K562 (cell line): ENCODE measurements at regions not wholly inside any gene's neighbourhood (a gene's known extent, or its start where the extent isn't known, plus 50 kb on each side); places are given as distances from the start of the nearest gene placed in this dataset.

ENCODE experiments used
- ATAC-seq: fragments of 200-7000 bp; cut with Tn5 transposase; 3 replicates; pipeline ENCODE4 v1.9.1; 2020; ENCODE audit warnings: moderate library complexity
- BruUV-seq: library from RNA; stranded (reverse); fragments of 400-500 nt; replicated peaks from 2 replicates; lab custom pipeline; 2021; lab: Mats Ljungman, UMichigan
- CTCF ChIA-PET: fragments of 300-600 bp; formaldehyde crosslinking; extraction: SDS; loops from one replicate; lab custom pipeline; 2021; ENCODE audit warnings: low intra/inter-chr PET ratio; lab: Yijun Ruan, JAX
- POLR2A ChIA-PET: fragments of 300-600, 350-650 bp; sonication (Branson Sonifier 250); formaldehyde crosslinking; extraction: SDS; loops from one replicate; lab custom pipeline; 2021; ENCODE audit warnings: antibody characterized with exemption, inconsistent platforms; lab: Yijun Ruan, JAX
- DNase-seq, 4 experiments: peaks; one replicate each; pipeline versions ENCODE4 v3.0.0 to v3.0.0-alpha.2; 2011 to 2018; ENCODE audit warnings: low spot score in 3 of 4, mixed read lengths in 3 of 4; ENCODE audit errors: extremely low read depth in 1 of 4
- FAIRE-seq: peaks from 2 replicates; lab custom pipeline; 2011; peaks lifted over from hg19 to GRCh38; lab: Jason Lieb, UNC
- H2AFZ ChIP-seq: 2 replicates; pipeline ENCODE4 v1.6.0; 2011; ENCODE audit warnings: low read depth, low read length, control low read depth, inconsistent platforms
- H3K27ac ChIP-seq: fragments of 200-600 bp; 3 replicates; pipeline ENCODE4 v1.8.0; 2011; ENCODE audit warnings: low read depth, mild to moderate bottlenecking, control low read depth, inconsistent platforms, low read length, moderate library complexity, mixed read lengths; ENCODE audit errors: extremely low read depth
- H3K27me3 ChIP-seq, 2 experiments: fragments of 300-600 bp in 1 of 2; 2 replicates in 1 of 2; 3 replicates in 1 of 2; pipeline versions ENCODE4 v1.6.0 to v1.8.0; 2011; ENCODE audit warnings: inconsistent platforms in 2 of 2, low read length in 2 of 2, mild to moderate bottlenecking in 1 of 2, mixed read lengths in 1 of 2, moderate library complexity in 1 of 2; ENCODE audit not compliant: control insufficient read depth in 2 of 2, insufficient read depth in 2 of 2
- H3K36me3 ChIP-seq: fragments of 300-600 bp; 3 replicates; pipeline ENCODE4 v1.8.0; 2011; ENCODE audit warnings: mild to moderate bottlenecking, low read length, inconsistent platforms; ENCODE audit not compliant: control insufficient read depth, insufficient read depth
- H3K4me1 ChIP-seq, 2 experiments: fragments of 200-600 bp in 1 of 2; replicated peaks in 1 of 2; 2 replicates in 1 of 2; 3 replicates in 1 of 2; pipeline versions ENCODE4 v1.5.1 to v1.8.0; 2011; ENCODE audit warnings: inconsistent platforms in 2 of 2, low read length in 2 of 2, mild to moderate bottlenecking in 1 of 2, mixed read lengths in 1 of 2, moderate library complexity in 1 of 2; ENCODE audit not compliant: control insufficient read depth in 2 of 2, insufficient read depth in 2 of 2
- H3K4me2 ChIP-seq: 2 replicates; pipeline ENCODE4 v1.6.1; 2011; ENCODE audit warnings: low read length, control low read depth, inconsistent platforms, mixed read lengths; ENCODE audit not compliant: insufficient read depth
- H3K4me3 ChIP-seq: fragments of 200-600 bp; sonication (generic), shearing (Covaris generic); 2 replicates; pipeline ENCODE4 v1.5.1; 2016; ENCODE audit warnings: control low read depth, inconsistent platforms
- H3K79me2 ChIP-seq: fragments of 200-600 bp; 3 replicates; pipeline ENCODE4 v1.8.0; 2011; ENCODE audit warnings: low read length, inconsistent platforms; ENCODE audit not compliant: control insufficient read depth, insufficient read depth
- H3K9ac ChIP-seq, 2 experiments: 2 replicates each; pipeline versions ENCODE4 v1.6.0 to v1.6.1; 2011; ENCODE audit warnings: low read depth in 2 of 2, low read length in 2 of 2, control low read depth in 1 of 2, inconsistent platforms in 1 of 2, mild to moderate bottlenecking in 1 of 2, mixed read lengths in 1 of 2; ENCODE audit not compliant: insufficient read depth in 1 of 2
- H3K9me1 ChIP-seq: one replicate; pipeline ENCODE4 v1.6.0; 2011; ENCODE audit warnings: inconsistent platforms, mild to moderate bottlenecking, low read length, moderate library complexity; ENCODE audit not compliant: control insufficient read depth, insufficient read depth
- H3K9me3 ChIP-seq: replicated peaks from 2 replicates; pipeline ENCODE4 v1.5.1; 2011; ENCODE audit warnings: low read depth, low read length, inconsistent platforms; ENCODE audit not compliant: control insufficient read depth, insufficient read depth
- H4K20me1 ChIP-seq: replicated peaks from 2 replicates; pipeline ENCODE4 v1.6.1; 2011; ENCODE audit warnings: low read length, inconsistent platforms, mixed read lengths; ENCODE audit not compliant: control insufficient read depth, insufficient read depth
- CHD4 ChIP-seq: fragments of 200-600 bp; sonication (generic); IDR thresholded peaks from 3 replicates; pipeline ENCODE4 v1.6.1; 2012; ENCODE audit warnings: low read depth, mild to moderate bottlenecking, mixed read lengths, low read length, inconsistent platforms; ENCODE audit not compliant: insufficient read depth, insufficient replicate concordance, poor library complexity, severe bottlenecking
- EP300 ChIP-seq: IDR thresholded peaks from 2 replicates; pipeline ENCODE4 v1.6.1; 2012; ENCODE audit warnings: low read length, improper control_type of control experiment
- NR1H2 ChIP-seq: sonication (generic); formaldehyde crosslinking; IDR thresholded peaks from 2 replicates; pipeline ENCODE4 v1.4.0; 2020; ENCODE audit warnings: mild to moderate bottlenecking, missing genetic modification reagents
- POLR2H ChIP-seq: IDR thresholded peaks from 2 replicates; pipeline ENCODE4 v1.6.1; 2016; ENCODE audit warnings: missing genetic modification characterization, low read depth, mild to moderate bottlenecking, control low read depth, missing compliant biosample characterization, moderate library complexity
- TBL1XR1 ChIP-seq, 2 experiments: IDR thresholded peaks; 2 replicates each; pipeline ENCODE4 v1.6.1; 2012; ENCODE audit warnings: improper control_type of control experiment in 2 of 2, low read length in 2 of 2, mild to moderate bottlenecking in 1 of 2
- ZNF583 ChIP-seq: fragments of 250-450 bp; sonication (Bioruptor Pico); IDR thresholded peaks from 2 replicates; pipeline ENCODE4 v1.4.0; 2020
- WGBS: fragments of 100-300 bp; shearing (Covaris generic); methylation state at CpG from one replicate; pipeline ENCODE4 v1.1.6; 2016; ENCODE audit warnings: low coverage, mixed read lengths; ENCODE audit not compliant: insufficient coverage; ENCODE audit errors: missing lambda C conversion rate; 5-methylcytosine and 5-hydroxymethylcytosine counted together
- in situ Hi-C: fragments of 300-500 bp; cut with MboI; formaldehyde crosslinking; loops from 4 replicates; pipeline ENCODE4 v1.15.0; 2018; ENCODE audit warnings: inconsistent platforms, mixed read lengths
- intact Hi-C: fragments of 100-400 bp; cut with micrococcal nuclease; formaldehyde crosslinking; loops from 2 replicates; pipeline ENCODE4 v1.14.2; 2022
- TF ChIP-seq, protein P1 (sequence below): sonication (generic); formaldehyde crosslinking; IDR thresholded peaks from 2 replicates; pipeline ENCODE4 v1.8.1; 2023; ENCODE audit warnings: mild to moderate bottlenecking, missing genetic modification reagents
- TF ChIP-seq, protein P2 (sequence below): fragments of 250-450 bp; sonication (Bioruptor Pico); IDR thresholded peaks from 2 replicates; pipeline ENCODE4 v1.4.0; 2020; ENCODE audit warnings: mild to moderate bottlenecking, moderate library complexity

DNA sequence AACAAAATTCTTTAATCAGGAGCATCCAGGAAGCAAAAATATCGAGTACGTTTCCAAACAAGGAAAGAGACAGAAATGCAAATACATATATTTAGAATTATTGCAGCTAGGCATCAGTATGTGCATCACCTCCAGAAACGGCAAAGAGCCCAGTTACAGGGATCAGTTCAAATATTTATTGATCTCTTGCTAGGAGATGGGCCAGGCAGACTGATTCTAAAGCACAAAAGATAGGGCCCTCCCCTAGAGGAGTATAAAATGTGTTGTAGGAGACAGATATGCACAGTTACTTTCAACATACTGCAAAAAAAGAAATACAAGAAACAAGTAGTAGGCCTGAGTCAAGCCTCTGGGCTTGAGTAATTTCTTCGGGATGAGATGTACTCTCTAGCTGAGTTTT lies 80.7 kb upstream of the NHSL1 start:
- FAIRE-seq (no peak), DNase-seq (no peak), ATAC-seq (no peak)
- in situ Hi-C loops (no loop called here), intact Hi-C loops (no loop called here)
- Histone ChIP-seq H3K27ac (no peak overlapping the region), H2AFZ (no peak overlapping the region), H3K27me3 (peaks cover 41 to 47% of the 10 kb centered on the region in 2 experiments), H3K4me1 (no peaks in the 10 kb centered on the region), H4K20me1 (no peaks in the 10 kb centered on the region; the same call in 1 of the 2 replicates), H3K9ac (no peak overlapping the region), H3K4me3 (no peak overlapping the region), H3K4me2 (no peak overlapping the region), H3K9me1 (no peaks in the 10 kb centered on the region), H3K36me3 (no peaks in the 10 kb centered on the region), H3K9me3 (no peaks in the 10 kb centered on the region), H3K79me2 (no peaks in the 10 kb centered on the region)
- BruUV-seq: no TSS peak
- TF ChIP-seq CHD4: no peak
- no peak for TF ChIP-seq EP300
- TF ChIP-seq TBL1XR1 (IDR thresholded peaks at IDR 0.05; ENCODE audit: low read length in 2 of 2): no peak
- TF ChIP-seq POLR2H: no peak
- no peak for TF ChIP-seq NR1H2 (CRISPR knock-in tag)
- TF ChIP-seq, protein P1, sequence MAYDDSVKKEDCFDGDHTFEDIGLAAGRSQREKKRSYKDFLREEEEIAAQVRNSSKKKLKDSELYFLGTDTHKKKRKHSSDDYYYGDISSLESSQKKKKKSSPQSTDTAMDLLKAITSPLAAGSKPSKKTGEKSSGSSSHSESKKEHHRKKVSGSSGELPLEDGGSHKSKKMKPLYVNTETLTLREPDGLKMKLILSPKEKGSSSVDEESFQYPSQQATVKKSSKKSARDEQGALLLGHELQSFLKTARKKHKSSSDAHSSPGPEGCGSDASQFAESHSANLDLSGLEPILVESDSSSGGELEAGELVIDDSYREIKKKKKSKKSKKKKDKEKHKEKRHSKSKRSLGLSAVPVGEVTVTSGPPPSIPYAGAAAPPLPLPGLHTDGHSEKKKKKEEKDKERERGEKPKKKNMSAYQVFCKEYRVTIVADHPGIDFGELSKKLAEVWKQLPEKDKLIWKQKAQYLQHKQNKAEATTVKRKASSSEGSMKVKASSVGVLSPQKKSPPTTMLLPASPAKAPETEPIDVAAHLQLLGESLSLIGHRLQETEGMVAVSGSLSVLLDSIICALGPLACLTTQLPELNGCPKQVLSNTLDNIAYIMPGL (CRISPR knock-in tag): no peak
- no peak for TF ChIP-seq ZNF583 (CRISPR knock-in tag)
- TF ChIP-seq, protein P2, sequence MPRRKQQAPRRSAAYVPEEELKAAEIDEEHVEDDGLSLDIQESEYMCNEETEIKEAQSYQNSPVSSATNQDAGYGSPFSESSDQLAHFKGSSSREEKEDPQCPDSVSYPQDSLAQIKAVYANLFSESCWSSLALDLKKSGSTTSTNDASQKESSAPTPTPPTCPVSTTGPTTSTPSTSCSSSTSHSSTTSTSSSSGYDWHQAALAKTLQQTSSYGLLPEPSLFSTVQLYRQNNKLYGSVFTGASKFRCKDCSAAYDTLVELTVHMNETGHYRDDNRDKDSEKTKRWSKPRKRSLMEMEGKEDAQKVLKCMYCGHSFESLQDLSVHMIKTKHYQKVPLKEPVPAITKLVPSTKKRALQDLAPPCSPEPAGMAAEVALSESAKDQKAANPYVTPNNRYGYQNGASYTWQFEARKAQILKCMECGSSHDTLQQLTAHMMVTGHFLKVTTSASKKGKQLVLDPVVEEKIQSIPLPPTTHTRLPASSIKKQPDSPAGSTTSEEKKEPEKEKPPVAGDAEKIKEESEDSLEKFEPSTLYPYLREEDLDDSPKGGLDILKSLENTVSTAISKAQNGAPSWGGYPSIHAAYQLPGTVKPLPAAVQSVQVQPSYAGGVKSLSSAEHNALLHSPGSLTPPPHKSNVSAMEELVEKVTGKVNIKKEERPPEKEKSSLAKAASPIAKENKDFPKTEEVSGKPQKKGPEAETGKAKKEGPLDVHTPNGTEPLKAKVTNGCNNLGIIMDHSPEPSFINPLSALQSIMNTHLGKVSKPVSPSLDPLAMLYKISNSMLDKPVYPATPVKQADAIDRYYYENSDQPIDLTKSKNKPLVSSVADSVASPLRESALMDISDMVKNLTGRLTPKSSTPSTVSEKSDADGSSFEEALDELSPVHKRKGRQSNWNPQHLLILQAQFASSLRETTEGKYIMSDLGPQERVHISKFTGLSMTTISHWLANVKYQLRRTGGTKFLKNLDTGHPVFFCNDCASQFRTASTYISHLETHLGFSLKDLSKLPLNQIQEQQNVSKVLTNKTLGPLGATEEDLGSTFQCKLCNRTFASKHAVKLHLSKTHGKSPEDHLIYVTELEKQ: no peak
- 0% methylated on average over 4 of the region's 4 CpGs for WGBS
- POLR2A ChIA-PET: interaction anchor here (1.2 kb wide), 1 partner anchor 22 kb away, joined by 4 read pairs; no protein-coding TSS in a partner anchor
- CTCF ChIA-PET: no interaction called here
